K562 (cell line): ENCODE measurements at regions not wholly inside any gene's neighbourhood (a gene's known extent, or its start where the extent isn't known, plus 50 kb on each side); places are given as distances from the start of the nearest gene placed in this dataset.

Experiments
- ATAC-seq: fragments of 200-7000 bp; cut with Tn5 transposase; 3 replicates; pipeline ENCODE4 v1.9.1; 2020; ENCODE audit warnings: moderate library complexity
- BruUV-seq: library from RNA; stranded (reverse); fragments of 400-500 nt; replicated peaks from 2 replicates; lab custom pipeline; 2021; lab: Mats Ljungman, UMichigan
- CTCF ChIA-PET: fragments of 300-600 bp; formaldehyde crosslinking; extraction: SDS; loops from one replicate; lab custom pipeline; 2021; ENCODE audit warnings: low intra/inter-chr PET ratio; lab: Yijun Ruan, JAX
- POLR2A ChIA-PET: fragments of 300-600, 350-650 bp; sonication (Branson Sonifier 250); formaldehyde crosslinking; extraction: SDS; loops from one replicate; lab custom pipeline; 2021; ENCODE audit warnings: antibody characterized with exemption, inconsistent platforms; lab: Yijun Ruan, JAX
- DNase-seq, 4 experiments: peaks; one replicate each; pipeline versions ENCODE4 v3.0.0 to v3.0.0-alpha.2; 2011 to 2018; ENCODE audit warnings: low spot score in 3 of 4, mixed read lengths in 3 of 4; ENCODE audit errors: extremely low read depth in 1 of 4
- FAIRE-seq: peaks from 2 replicates; lab custom pipeline; 2011; peaks lifted over from hg19 to GRCh38; lab: Jason Lieb, UNC
- H2AFZ ChIP-seq: 2 replicates; pipeline ENCODE4 v1.6.0; 2011; ENCODE audit warnings: low read depth, low read length, control low read depth, inconsistent platforms
- H3K27ac ChIP-seq: fragments of 200-600 bp; 3 replicates; pipeline ENCODE4 v1.8.0; 2011; ENCODE audit warnings: low read depth, mild to moderate bottlenecking, control low read depth, inconsistent platforms, low read length, moderate library complexity, mixed read lengths; ENCODE audit errors: extremely low read depth
- H3K27me3 ChIP-seq, 2 experiments: fragments of 300-600 bp in 1 of 2; 2 replicates in 1 of 2; 3 replicates in 1 of 2; pipeline versions ENCODE4 v1.6.0 to v1.8.0; 2011; ENCODE audit warnings: inconsistent platforms in 2 of 2, low read length in 2 of 2, mild to moderate bottlenecking in 1 of 2, mixed read lengths in 1 of 2, moderate library complexity in 1 of 2; ENCODE audit not compliant: control insufficient read depth in 2 of 2, insufficient read depth in 2 of 2
- H3K36me3 ChIP-seq: fragments of 300-600 bp; 3 replicates; pipeline ENCODE4 v1.8.0; 2011; ENCODE audit warnings: mild to moderate bottlenecking, low read length, inconsistent platforms; ENCODE audit not compliant: control insufficient read depth, insufficient read depth
- H3K4me1 ChIP-seq, 2 experiments: fragments of 200-600 bp in 1 of 2; replicated peaks in 1 of 2; 2 replicates in 1 of 2; 3 replicates in 1 of 2; pipeline versions ENCODE4 v1.5.1 to v1.8.0; 2011; ENCODE audit warnings: inconsistent platforms in 2 of 2, low read length in 2 of 2, mild to moderate bottlenecking in 1 of 2, mixed read lengths in 1 of 2, moderate library complexity in 1 of 2; ENCODE audit not compliant: control insufficient read depth in 2 of 2, insufficient read depth in 2 of 2
- H3K4me2 ChIP-seq: 2 replicates; pipeline ENCODE4 v1.6.1; 2011; ENCODE audit warnings: low read length, control low read depth, inconsistent platforms, mixed read lengths; ENCODE audit not compliant: insufficient read depth
- H3K4me3 ChIP-seq: fragments of 200-600 bp; sonication (generic), shearing (Covaris generic); 2 replicates; pipeline ENCODE4 v1.5.1; 2016; ENCODE audit warnings: control low read depth, inconsistent platforms
- H3K79me2 ChIP-seq: fragments of 200-600 bp; 3 replicates; pipeline ENCODE4 v1.8.0; 2011; ENCODE audit warnings: low read length, inconsistent platforms; ENCODE audit not compliant: control insufficient read depth, insufficient read depth
- H3K9ac ChIP-seq, 2 experiments: 2 replicates each; pipeline versions ENCODE4 v1.6.0 to v1.6.1; 2011; ENCODE audit warnings: low read depth in 2 of 2, low read length in 2 of 2, control low read depth in 1 of 2, inconsistent platforms in 1 of 2, mild to moderate bottlenecking in 1 of 2, mixed read lengths in 1 of 2; ENCODE audit not compliant: insufficient read depth in 1 of 2
- H3K9me1 ChIP-seq: one replicate; pipeline ENCODE4 v1.6.0; 2011; ENCODE audit warnings: inconsistent platforms, mild to moderate bottlenecking, low read length, moderate library complexity; ENCODE audit not compliant: control insufficient read depth, insufficient read depth
- H3K9me3 ChIP-seq: replicated peaks from 2 replicates; pipeline ENCODE4 v1.5.1; 2011; ENCODE audit warnings: low read depth, low read length, inconsistent platforms; ENCODE audit not compliant: control insufficient read depth, insufficient read depth
- H4K20me1 ChIP-seq: replicated peaks from 2 replicates; pipeline ENCODE4 v1.6.1; 2011; ENCODE audit warnings: low read length, inconsistent platforms, mixed read lengths; ENCODE audit not compliant: control insufficient read depth, insufficient read depth
- CBX3 ChIP-seq, 2 experiments: IDR thresholded peaks; 1 replicate in 1 of 2; 2 replicates in 1 of 2; pipeline ENCODE4 v1.6.1; 2012; ENCODE audit warnings: inconsistent platforms in 2 of 2, low read length in 2 of 2, borderline replicate concordance in 1 of 2, control low read depth in 1 of 2
- CCAR2 ChIP-seq: fragments of 200-400 bp; formaldehyde crosslinking; IDR thresholded peaks from 2 replicates; pipeline ENCODE4 v1.6.1; 2017; ENCODE audit warnings: mild to moderate bottlenecking, low read depth, low read length
- FOXM1 ChIP-seq, 2 experiments: fragments of 450-650 bp in 1 of 2; sonication (generic) in 1 of 2; formaldehyde crosslinking in 1 of 2; IDR thresholded peaks; 2 replicates each; pipeline versions ENCODE4 v1.6.1 to v1.9.0; 2017 to 2022; ENCODE audit warnings: low read depth in 2 of 2, mild to moderate bottlenecking in 2 of 2, missing genetic modification reagents in 1 of 2, moderate library complexity in 1 of 2
- MED1 ChIP-seq: sonication (generic); formaldehyde crosslinking; IDR thresholded peaks from 2 replicates; pipeline ENCODE4 v1.8.1; 2023; ENCODE audit warnings: missing genetic modification reagents, borderline replicate concordance
- MEF2D ChIP-seq: conservative IDR thresholded peaks from 2 replicates; pipeline ENCODE4 v1.6.1; 2016; ENCODE audit warnings: low read depth, missing genetic modification characterization, missing compliant biosample characterization
- MYNN ChIP-seq, 2 experiments: sonication (generic); formaldehyde crosslinking in 1 of 2; IDR thresholded peaks; 2 replicates each; pipeline versions ENCODE4 v1.5.0 to v1.6.1; 2016 to 2020; ENCODE audit warnings: antibody characterized with exemption in 1 of 2, missing genetic modification reagents in 1 of 2
- NFIX ChIP-seq: fragments of 250-450 bp; sonication (Bioruptor Pico); IDR thresholded peaks from 2 replicates; pipeline ENCODE4 v1.4.0; 2020; ENCODE audit warnings: low read depth, mild to moderate bottlenecking, moderate library complexity
- NFYB ChIP-seq: IDR thresholded peaks from 2 replicates; pipeline ENCODE4 v1.6.1; 2011; ENCODE audit warnings: mild to moderate bottlenecking, moderate library complexity; ENCODE audit not compliant: insufficient read length; ENCODE audit errors: extremely low read depth
- NONO ChIP-seq, 2 experiments: fragments of 200-400 bp in 1 of 2; fragments of 450-650 bp in 1 of 2; formaldehyde crosslinking in 1 of 2; IDR thresholded peaks; 2 replicates each; pipeline ENCODE4 v1.6.1; 2017; ENCODE audit warnings: low read depth in 2 of 2, mild to moderate bottlenecking in 2 of 2, moderate library complexity in 2 of 2, low read length in 1 of 2
- PTBP1 ChIP-seq: fragments of 200-400 bp; formaldehyde crosslinking; IDR thresholded peaks from 2 replicates; pipeline ENCODE4 v1.6.1; 2017; ENCODE audit warnings: low read depth, low read length
- SAFB2 ChIP-seq: fragments of 200-400 bp; formaldehyde crosslinking; IDR thresholded peaks from 2 replicates; pipeline ENCODE4 v1.6.1; 2018; ENCODE audit warnings: borderline replicate concordance, low read length, low read depth, moderate library complexity; ENCODE audit not compliant: severe bottlenecking
- TAF7 ChIP-seq: fragments of 450-650 bp; IDR thresholded peaks from 2 replicates; pipeline ENCODE4 v1.6.1; 2016; ENCODE audit warnings: missing genetic modification characterization, missing compliant biosample characterization
- TGIF2 ChIP-seq: sonication (generic); formaldehyde crosslinking; IDR thresholded peaks from 2 replicates; pipeline ENCODE4 v1.8.1; 2022; ENCODE audit warnings: mild to moderate bottlenecking, missing genetic modification reagents, moderate library complexity
- THRAP3 ChIP-seq: fragments of 450-650 bp; IDR thresholded peaks from 2 replicates; pipeline ENCODE4 v1.6.1; 2016; ENCODE audit warnings: mild to moderate bottlenecking, inconsistent platforms, borderline replicate concordance
- WGBS: fragments of 100-300 bp; shearing (Covaris generic); methylation state at CpG from one replicate; pipeline ENCODE4 v1.1.6; 2016; ENCODE audit warnings: low coverage, mixed read lengths; ENCODE audit not compliant: insufficient coverage; ENCODE audit errors: missing lambda C conversion rate; 5-methylcytosine and 5-hydroxymethylcytosine counted together
- in situ Hi-C: fragments of 300-500 bp; cut with MboI; formaldehyde crosslinking; loops from 4 replicates; pipeline ENCODE4 v1.15.0; 2018; ENCODE audit warnings: inconsistent platforms, mixed read lengths
- intact Hi-C: fragments of 100-400 bp; cut with micrococcal nuclease; formaldehyde crosslinking; loops from 2 replicates; pipeline ENCODE4 v1.14.2; 2022
- TF ChIP-seq, protein P1 (sequence below): fragments of 450-650 bp; IDR thresholded peaks from 2 replicates; pipeline ENCODE4 v1.6.1; 2017; ENCODE audit warnings: antibody characterized with exemption, mild to moderate bottlenecking
- TF ChIP-seq, protein P2 (sequence below): fragments of 250-450 bp; sonication (Bioruptor Pico); IDR thresholded peaks from 2 replicates; pipeline ENCODE4 v1.6.1; 2021; ENCODE audit warnings: mild to moderate bottlenecking
- TF ChIP-seq, protein P3 (sequence below): fragments of 250-450 bp; sonication (Bioruptor Pico); IDR thresholded peaks from 2 replicates; pipeline ENCODE4 v1.5.0; 2020; ENCODE audit warnings: mild to moderate bottlenecking, borderline replicate concordance

DNA sequence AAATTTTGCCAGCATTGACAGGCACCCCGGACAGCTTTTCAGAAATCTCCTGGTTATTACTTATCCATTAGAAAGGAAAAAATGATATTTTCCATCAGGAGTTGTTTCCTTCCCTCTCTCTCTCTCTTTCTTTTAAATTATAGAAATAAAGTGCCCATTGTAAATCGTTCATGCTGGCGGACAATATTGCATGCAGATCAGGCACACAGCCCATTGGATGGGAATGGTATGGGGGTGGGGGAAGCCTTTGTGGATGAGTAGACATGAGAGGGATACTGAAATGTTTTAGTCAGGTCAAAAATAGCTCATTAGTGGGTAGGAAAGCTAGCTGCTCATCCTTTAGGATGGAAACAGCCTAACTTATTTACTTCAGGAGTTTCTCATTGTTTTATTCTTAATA, 764.9 kb upstream of the MMS22L start:
- intact Hi-C loops (no loop called here), in situ Hi-C loops (no loop called here)
- Histone ChIP-seq H3K4me1 (no peaks in the 10 kb centered on the region), H3K9me1 (no peaks in the 10 kb centered on the region), H3K27ac (no peak overlapping the region), H3K27me3 (no peaks in the 10 kb centered on the region), H3K36me3 (no peaks in the 10 kb centered on the region), H3K4me3 (no peak overlapping the region), H4K20me1 (no peaks in the 10 kb centered on the region), H3K9ac (no peak overlapping the region), H3K9me3 (no peaks in the 10 kb centered on the region), H3K4me2 (no peak overlapping the region), H3K79me2 (no peaks in the 10 kb centered on the region), H2AFZ (no peak overlapping the region)
- FAIRE-seq, result no peak
- ChIA-PET POLR2A (no interaction called here), CTCF (no interaction called here)
- no peak for ATAC-seq
- BruUV-seq, result no TSS peak
- WGBS, result 0% methylated on average over 3 of the region's 3 CpGs
- no peak for DNase-seq
- TF ChIP-seq MEF2D (tag) (no peak), NFIX (no peak), TGIF2 (CRISPR knock-in tag) (no peak), PTBP1 (no peak), NFYB (no peak), SAFB2 (no peak), FOXM1 (IDR thresholded peaks at IDR 0.05; ENCODE audit: low read depth) (no peak), FOXM1 (CRISPR knock-in tag; IDR thresholded peaks at IDR 0.05; ENCODE audit: low read depth) (no peak), NONO (IDR thresholded peaks at IDR 0.05; ENCODE audit: low read depth in 2 of 2, low read length in 1 of 2) (no peak), CBX3 (IDR thresholded peaks at IDR 0.05; ENCODE audit: borderline replicate concordance in 1 of 2, low read length in 2 of 2) (no peak), MYNN (IDR thresholded peaks at IDR 0.05) (no peak), MYNN (CRISPR knock-in tag; IDR thresholded peaks at IDR 0.05) (no peak), THRAP3 (no peak), MED1 (CRISPR knock-in tag) (no peak), TAF7 (tag) (no peak), CCAR2 (no peak)
- TF ChIP-seq, protein P1, sequence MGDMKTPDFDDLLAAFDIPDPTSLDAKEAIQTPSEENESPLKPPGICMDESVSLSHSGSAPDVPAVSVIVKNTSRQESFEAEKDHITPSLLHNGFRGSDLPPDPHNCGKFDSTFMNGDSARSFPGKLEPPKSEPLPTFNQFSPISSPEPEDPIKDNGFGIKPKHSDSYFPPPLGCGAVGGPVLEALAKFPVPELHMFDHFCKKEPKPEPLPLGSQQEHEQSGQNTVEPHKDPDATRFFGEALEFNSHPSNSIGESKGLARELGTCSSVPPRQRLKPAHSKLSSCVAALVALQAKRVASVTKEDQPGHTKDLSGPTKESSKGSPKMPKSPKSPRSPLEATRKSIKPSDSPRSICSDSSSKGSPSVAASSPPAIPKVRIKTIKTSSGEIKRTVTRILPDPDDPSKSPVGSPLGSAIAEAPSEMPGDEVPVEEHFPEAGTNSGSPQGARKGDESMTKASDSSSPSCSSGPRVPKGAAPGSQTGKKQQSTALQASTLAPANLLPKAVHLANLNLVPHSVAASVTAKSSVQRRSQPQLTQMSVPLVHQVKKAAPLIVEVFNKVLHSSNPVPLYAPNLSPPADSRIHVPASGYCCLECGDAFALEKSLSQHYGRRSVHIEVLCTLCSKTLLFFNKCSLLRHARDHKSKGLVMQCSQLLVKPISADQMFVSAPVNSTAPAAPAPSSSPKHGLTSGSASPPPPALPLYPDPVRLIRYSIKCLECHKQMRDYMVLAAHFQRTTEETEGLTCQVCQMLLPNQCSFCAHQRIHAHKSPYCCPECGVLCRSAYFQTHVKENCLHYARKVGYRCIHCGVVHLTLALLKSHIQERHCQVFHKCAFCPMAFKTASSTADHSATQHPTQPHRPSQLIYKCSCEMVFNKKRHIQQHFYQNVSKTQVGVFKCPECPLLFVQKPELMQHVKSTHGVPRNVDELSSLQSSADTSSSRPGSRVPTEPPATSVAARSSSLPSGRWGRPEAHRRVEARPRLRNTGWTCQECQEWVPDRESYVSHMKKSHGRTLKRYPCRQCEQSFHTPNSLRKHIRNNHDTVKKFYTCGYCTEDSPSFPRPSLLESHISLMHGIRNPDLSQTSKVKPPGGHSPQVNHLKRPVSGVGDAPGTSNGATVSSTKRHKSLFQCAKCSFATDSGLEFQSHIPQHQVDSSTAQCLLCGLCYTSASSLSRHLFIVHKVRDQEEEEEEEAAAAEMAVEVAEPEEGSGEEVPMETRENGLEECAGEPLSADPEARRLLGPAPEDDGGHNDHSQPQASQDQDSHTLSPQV, result no peak
- TF ChIP-seq, protein P2, sequence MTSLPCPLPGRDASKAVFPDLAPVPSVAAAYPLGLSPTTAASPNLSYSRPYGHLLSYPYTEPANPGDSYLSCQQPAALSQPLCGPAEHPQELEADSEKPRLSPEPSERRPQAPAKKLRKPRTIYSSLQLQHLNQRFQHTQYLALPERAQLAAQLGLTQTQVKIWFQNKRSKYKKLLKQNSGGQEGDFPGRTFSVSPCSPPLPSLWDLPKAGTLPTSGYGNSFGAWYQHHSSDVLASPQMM (CRISPR knock-in tag), result no peak
- TF ChIP-seq, protein P3, sequence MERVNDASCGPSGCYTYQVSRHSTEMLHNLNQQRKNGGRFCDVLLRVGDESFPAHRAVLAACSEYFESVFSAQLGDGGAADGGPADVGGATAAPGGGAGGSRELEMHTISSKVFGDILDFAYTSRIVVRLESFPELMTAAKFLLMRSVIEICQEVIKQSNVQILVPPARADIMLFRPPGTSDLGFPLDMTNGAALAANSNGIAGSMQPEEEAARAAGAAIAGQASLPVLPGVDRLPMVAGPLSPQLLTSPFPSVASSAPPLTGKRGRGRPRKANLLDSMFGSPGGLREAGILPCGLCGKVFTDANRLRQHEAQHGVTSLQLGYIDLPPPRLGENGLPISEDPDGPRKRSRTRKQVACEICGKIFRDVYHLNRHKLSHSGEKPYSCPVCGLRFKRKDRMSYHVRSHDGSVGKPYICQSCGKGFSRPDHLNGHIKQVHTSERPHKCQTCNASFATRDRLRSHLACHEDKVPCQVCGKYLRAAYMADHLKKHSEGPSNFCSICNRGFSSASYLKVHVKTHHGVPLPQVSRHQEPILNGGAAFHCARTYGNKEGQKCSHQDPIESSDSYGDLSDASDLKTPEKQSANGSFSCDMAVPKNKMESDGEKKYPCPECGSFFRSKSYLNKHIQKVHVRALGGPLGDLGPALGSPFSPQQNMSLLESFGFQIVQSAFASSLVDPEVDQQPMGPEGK (CRISPR knock-in tag), result no peak
